IMR-90 (cell line): ENCODE measurements at regions not wholly inside any gene's neighbourhood (a gene's known extent, or its start where the extent isn't known, plus 50 kb on each side); places are given as distances from the start of the nearest gene placed in this dataset.

ENCODE experiments used
- ATAC-seq: fragments of 200-7000 bp; cut with Tn5 transposase; 2 replicates; pipeline ENCODE4 v1.9.1; 2020; ENCODE audit warnings: low read depth, mild to moderate bottlenecking, moderate library complexity
- BruUV-seq: library from RNA; stranded (reverse); fragments of 400-500 nt; replicated peaks from 2 replicates; lab custom pipeline; 2021; lab: Mats Ljungman, UMichigan
- CTCF ChIA-PET: fragments of 300-600 bp; formaldehyde crosslinking; extraction: SDS; loops from one replicate; lab custom pipeline; 2021; ENCODE audit warnings: antibody characterized with exemption; lab: Yijun Ruan, JAX
- POLR2A ChIA-PET: fragments of 300-600 bp; sonication (Branson Sonifier 250); formaldehyde crosslinking; loops from one replicate; lab custom pipeline; 2022; ENCODE audit warnings: antibody characterized with exemption; ENCODE audit not compliant: unreplicated experiment; lab: Charles Lee
- DNase-seq: peaks from one replicate; pipeline ENCODE4 v3.0.0; 2013
- H2AFZ ChIP-seq: replicated peaks from 2 replicates; pipeline ENCODE3; 2013; ENCODE audit warnings: low read length, mild to moderate bottlenecking; ENCODE audit not compliant: poor library complexity
- H2AK5ac ChIP-seq: 2 replicates; pipeline ENCODE4 v1.6.1; 2013; ENCODE audit warnings: low read depth, low read length, inconsistent platforms
- H2AK9ac ChIP-seq: replicated peaks from 2 replicates; pipeline ENCODE3; 2013; ENCODE audit warnings: mild to moderate bottlenecking, low read depth, low read length, moderate library complexity; ENCODE audit not compliant: poor library complexity
- H2BK120ac ChIP-seq: 2 replicates; pipeline ENCODE4 v1.6.1; 2013; ENCODE audit warnings: low read depth, low read length, inconsistent platforms
- H2BK15ac ChIP-seq: 3 replicates; pipeline ENCODE4 v1.6.1; 2013; ENCODE audit warnings: low read depth, low read length, inconsistent platforms
- H2BK20ac ChIP-seq: 2 replicates; pipeline ENCODE4 v1.6.1; 2013; ENCODE audit warnings: low read depth, mild to moderate bottlenecking, inconsistent platforms, low read length, moderate library complexity
- H2BK5ac ChIP-seq: 2 replicates; pipeline ENCODE4 v1.6.1; 2013; ENCODE audit warnings: mild to moderate bottlenecking, low read depth, low read length, inconsistent platforms; ENCODE audit not compliant: poor library complexity, severe bottlenecking
- H3K14ac ChIP-seq: replicated peaks from 2 replicates; pipeline ENCODE4 v1.6.1; 2013; ENCODE audit warnings: low read depth, low read length, inconsistent platforms
- H3K18ac ChIP-seq: 2 replicates; pipeline ENCODE4 v1.6.1; 2013; ENCODE audit warnings: low read depth, low read length, control low read depth
- H3K23ac ChIP-seq: 2 replicates; pipeline ENCODE4 v1.6.1; 2013; ENCODE audit warnings: low read depth, low read length, inconsistent platforms
- H3K27ac ChIP-seq: 2 replicates; pipeline ENCODE4 v1.5.1; 2013; ENCODE audit warnings: mild to moderate bottlenecking, control low read depth, low read length; ENCODE audit not compliant: insufficient read depth
- H3K27me3 ChIP-seq: 2 replicates; pipeline ENCODE4 v1.6.1; 2013; ENCODE audit warnings: low read length; ENCODE audit not compliant: control insufficient read depth, insufficient read depth
- H3K36me3 ChIP-seq: 2 replicates; pipeline ENCODE4 v1.6.1; 2013; ENCODE audit warnings: low read length, mixed read lengths; ENCODE audit not compliant: control insufficient read depth, insufficient read depth
- H3K4ac ChIP-seq: 2 replicates; pipeline ENCODE4 v1.6.1; 2013; ENCODE audit warnings: low read depth, low read length, inconsistent platforms
- H3K4me1 ChIP-seq: 2 replicates; pipeline ENCODE4 v1.6.1; 2013; ENCODE audit warnings: low read length, mixed read lengths; ENCODE audit not compliant: control insufficient read depth, insufficient read depth
- H3K4me2 ChIP-seq: 2 replicates; pipeline ENCODE4 v1.6.1; 2013; ENCODE audit warnings: low read depth, mild to moderate bottlenecking, control low read depth, low read length, moderate library complexity
- H3K4me3 ChIP-seq: 2 replicates; pipeline ENCODE4 v1.5.1; 2013; ENCODE audit warnings: low read depth, mild to moderate bottlenecking, control low read depth, low read length, moderate library complexity; ENCODE audit not compliant: insufficient read depth
- H3K56ac ChIP-seq: 2 replicates; pipeline ENCODE4 v1.6.1; 2013; ENCODE audit warnings: low read length, inconsistent platforms; ENCODE audit not compliant: insufficient read depth; ENCODE audit errors: extremely low read depth
- H3K79me1 ChIP-seq, 2 experiments: 2 replicates each; pipeline ENCODE4 v1.6.1; 2013; ENCODE audit warnings: low read length in 2 of 2, inconsistent platforms in 1 of 2, low read depth in 1 of 2
- H3K9ac ChIP-seq: 2 replicates; pipeline ENCODE4 v1.6.1; 2013; ENCODE audit warnings: low read depth, low read length, control low read depth
- H3K9me1 ChIP-seq: 2 replicates; pipeline ENCODE4 v1.6.1; 2013; ENCODE audit warnings: low read length, inconsistent platforms; ENCODE audit not compliant: insufficient read depth
- H3K9me3 ChIP-seq: 2 replicates; pipeline ENCODE4 v1.6.1; 2013; ENCODE audit warnings: low read length; ENCODE audit not compliant: control insufficient read depth, insufficient read depth
- H4K20me1 ChIP-seq: 2 replicates; pipeline ENCODE4 v1.6.1; 2013; ENCODE audit warnings: low read length, inconsistent platforms; ENCODE audit not compliant: insufficient read depth
- H4K5ac ChIP-seq: 2 replicates; pipeline ENCODE4 v1.6.1; 2013; ENCODE audit warnings: mild to moderate bottlenecking, low read depth, low read length, control low read depth
- H4K8ac ChIP-seq, 2 experiments: 2 replicates each; pipeline ENCODE4 v1.6.1; 2013; ENCODE audit warnings: low read depth in 2 of 2, low read length in 2 of 2, control low read depth in 1 of 2, inconsistent platforms in 1 of 2
- H4K91ac ChIP-seq: 2 replicates; pipeline ENCODE4 v1.6.1; 2013; ENCODE audit warnings: low read depth, low read length, inconsistent platforms; ENCODE audit not compliant: insufficient read depth
- BHLHE40 ChIP-seq: fragments of 150-350 bp; IDR thresholded peaks from 2 replicates; pipeline ENCODE4 v1.6.1; 2016; ENCODE audit warnings: mild to moderate bottlenecking, low read depth, low read length
- CEBPB ChIP-seq: IDR thresholded peaks from 2 replicates; pipeline ENCODE4 v1.6.1; 2012; ENCODE audit warnings: low read depth, low read length, improper control_type of control experiment
- CHD1 ChIP-seq: IDR thresholded peaks from 2 replicates; pipeline ENCODE4 v1.6.1; 2012; ENCODE audit warnings: low read depth, low read length, improper control_type of control experiment
- FOS ChIP-seq: fragments of 150-350 bp; IDR thresholded peaks from 2 replicates; pipeline ENCODE4 v1.6.1; 2016; ENCODE audit warnings: low read depth, low read length
- MAFK ChIP-seq: IDR thresholded peaks from 2 replicates; pipeline ENCODE4 v1.6.1; 2012; ENCODE audit warnings: low read depth, low read length, improper control_type of control experiment
- MAZ ChIP-seq: IDR thresholded peaks from 2 replicates; pipeline ENCODE4 v1.6.1; 2012; ENCODE audit warnings: low read depth, mild to moderate bottlenecking, low read length, improper control_type of control experiment, moderate library complexity, borderline replicate concordance
- MXI1 ChIP-seq: IDR thresholded peaks from 2 replicates; pipeline ENCODE4 v1.6.1; 2012; ENCODE audit warnings: low read depth, mild to moderate bottlenecking, low read length, moderate library complexity, borderline replicate concordance
- NFE2L2 ChIP-seq: fragments of 150-350 bp; IDR thresholded peaks from 2 replicates; pipeline ENCODE4 v1.6.1; 2016; ENCODE audit warnings: low read depth, mild to moderate bottlenecking, low read length
- POLR2A ChIP-seq: IDR thresholded peaks from 2 replicates; pipeline ENCODE4 v1.6.1; 2012; ENCODE audit warnings: mild to moderate bottlenecking, low read depth, low read length
- RAD21 ChIP-seq: IDR thresholded peaks from 2 replicates; pipeline ENCODE4 v1.6.1; 2012; ENCODE audit warnings: low read length, improper control_type of control experiment
- RCOR1 ChIP-seq: IDR thresholded peaks from 2 replicates; pipeline ENCODE4 v1.6.1; 2012; ENCODE audit warnings: mild to moderate bottlenecking, low read length, improper control_type of control experiment; ENCODE audit not compliant: insufficient replicate concordance
- RFX5 ChIP-seq: IDR thresholded peaks from 2 replicates; pipeline ENCODE4 v1.8.0; 2012; ENCODE audit warnings: low read depth, mild to moderate bottlenecking, low read length, moderate library complexity
- SMC3 ChIP-seq: fragments of 150-350 bp; IDR thresholded peaks from 2 replicates; pipeline ENCODE4 v1.6.1; 2016; ENCODE audit warnings: low read depth, mild to moderate bottlenecking, antibody characterized with exemption, low read length, moderate library complexity
- WGBS, 2 experiments: methylation state at CpG; one replicate each; pipeline versions ENCODE4 v1.1.5 to v1.1.7; 2013; ENCODE audit warnings: missing lambda C conversion rate in 2 of 2; ENCODE audit not compliant: insufficient read length in 1 of 2; ENCODE audit errors: extremely low coverage in 2 of 2; 5-methylcytosine and 5-hydroxymethylcytosine counted together
- dilution Hi-C: fragments of 300-500 bp; cut with HindIII; formaldehyde crosslinking; loops from one replicate; pipeline ENCODE4 v1.14.3; 2018; ENCODE audit warnings: low sequenced_read_pairs; ENCODE audit not compliant: unreplicated experiment
- in situ Hi-C: fragments of 300-500 bp; cut with MboI; formaldehyde crosslinking; loops from 3 replicates; pipeline ENCODE4 v1.14.3; 2019; ENCODE audit warnings: low sequenced_read_pairs, inconsistent platforms, mixed read lengths
- intact Hi-C: fragments of 100-400 bp; cut with micrococcal nuclease; formaldehyde crosslinking; loops from 2 replicates; pipeline ENCODE4 v1.10.0; 2022
- TF ChIP-seq, protein P1 (sequence below): fragments of 150-350 bp; IDR thresholded peaks from 2 replicates; pipeline ENCODE4 v1.6.1; 2017; ENCODE audit warnings: mild to moderate bottlenecking, antibody characterized with exemption, low read length, low read depth
- TF ChIP-seq, protein P2 (sequence below): conservative IDR thresholded peaks from 2 replicates; pipeline ENCODE4 v1.5.1; 2012; ENCODE audit warnings: mild to moderate bottlenecking, low read depth, low read length, improper control_type of control experiment
- TF ChIP-seq, protein P3 (sequence below): fragments of 150-350 bp; IDR thresholded peaks from 2 replicates; pipeline ENCODE4 v1.6.1; 2016; ENCODE audit warnings: low read depth, mild to moderate bottlenecking, low read length, moderate library complexity, borderline replicate concordance

DNA sequence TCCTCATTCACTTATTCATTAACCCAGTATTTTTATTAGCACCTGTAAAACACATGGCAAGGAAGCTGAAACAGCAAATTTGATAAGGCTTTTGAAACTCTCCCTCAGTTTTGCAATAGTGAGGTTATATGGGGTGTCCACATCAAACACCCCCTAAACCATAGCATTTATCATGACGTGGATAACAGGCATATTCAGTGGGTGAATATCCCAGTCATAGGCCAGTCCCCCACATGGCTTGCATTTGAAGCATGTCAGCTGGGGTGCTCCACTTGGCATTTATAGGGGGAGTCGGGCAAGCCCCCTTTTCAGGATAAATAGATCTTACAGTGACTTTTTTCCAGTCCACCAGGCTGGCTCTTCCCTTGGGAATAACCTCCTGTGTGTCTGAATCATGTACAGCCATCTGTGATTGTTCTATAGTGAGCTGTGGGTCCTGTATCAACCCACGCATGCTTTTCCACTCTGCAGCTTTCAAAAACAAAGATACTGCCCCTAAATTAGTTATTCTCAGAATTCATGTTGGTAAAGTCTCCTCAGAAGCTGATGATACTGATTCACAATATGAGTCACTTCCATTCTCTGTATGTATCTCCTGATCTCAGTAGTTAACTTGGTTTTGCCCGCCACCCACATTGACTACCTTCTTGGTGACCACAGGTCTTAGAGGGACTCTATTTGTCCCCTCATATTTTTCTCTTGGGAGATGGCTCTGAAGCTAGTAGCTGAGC is 84.4 kb upstream of the SPIN1 start:
- DNase-seq (peak; percentile 58), ATAC-seq (peak; percentile 44)
- Histone ChIP-seq H3K4me2 (peak overlapping the region; percentile 17; the same call in 1 of the 2 replicates), H3K27me3 (peaks cover 4% of the 10 kb centered on the region; the same call in 1 of the 2 replicates), H3K4ac (no peak overlapping the region), H4K8ac (no peak overlapping the region), H3K56ac (no peak overlapping the region), H4K20me1 (no peaks in the 10 kb centered on the region), H3K14ac (no peak overlapping the region), H2AK5ac (no peak overlapping the region), H3K18ac (no peak overlapping the region), H3K4me1 (peaks cover 3% of the 10 kb centered on the region; the same call in 1 of the 2 replicates), H2BK5ac (no peak overlapping the region), H3K27ac (no peak overlapping the region), H3K4me3 (no peak overlapping the region), H2AK9ac (no peak overlapping the region), H4K91ac (no peak overlapping the region), H3K9ac (no peak overlapping the region), H2BK15ac (no peak overlapping the region), H3K23ac (no peak overlapping the region), H3K36me3 (no peaks in the 10 kb centered on the region), H3K79me1 (no peaks in the 10 kb centered on the region), H4K5ac (no peak overlapping the region), H2BK20ac (no peak overlapping the region), H2BK120ac (no peak overlapping the region), H3K9me1 (no peaks in the 10 kb centered on the region), H2AFZ (no peak overlapping the region), H3K9me3 (no peaks in the 10 kb centered on the region)
- CTCF ChIA-PET, result no interaction called here
- no CpG with 5 or more reads among the region's 4 CpGs for WGBS, 2 experiments
- in situ Hi-C loops, result no loop called here
- TF ChIP-seq RAD21 (no peak), CHD1 (no peak), POLR2A (no peak), NFE2L2 (no peak), MAZ (no peak), MXI1 (no peak), RCOR1 (no peak), CEBPB (no peak), RFX5 (no peak), BHLHE40 (no peak), MAFK (no peak), SMC3 (no peak), FOS (no peak)
- TF ChIP-seq, protein P1, sequence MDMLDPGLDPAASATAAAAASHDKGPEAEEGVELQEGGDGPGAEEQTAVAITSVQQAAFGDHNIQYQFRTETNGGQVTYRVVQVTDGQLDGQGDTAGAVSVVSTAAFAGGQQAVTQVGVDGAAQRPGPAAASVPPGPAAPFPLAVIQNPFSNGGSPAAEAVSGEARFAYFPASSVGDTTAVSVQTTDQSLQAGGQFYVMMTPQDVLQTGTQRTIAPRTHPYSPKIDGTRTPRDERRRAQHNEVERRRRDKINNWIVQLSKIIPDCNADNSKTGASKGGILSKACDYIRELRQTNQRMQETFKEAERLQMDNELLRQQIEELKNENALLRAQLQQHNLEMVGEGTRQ, result no peak
- TF ChIP-seq, protein P2, sequence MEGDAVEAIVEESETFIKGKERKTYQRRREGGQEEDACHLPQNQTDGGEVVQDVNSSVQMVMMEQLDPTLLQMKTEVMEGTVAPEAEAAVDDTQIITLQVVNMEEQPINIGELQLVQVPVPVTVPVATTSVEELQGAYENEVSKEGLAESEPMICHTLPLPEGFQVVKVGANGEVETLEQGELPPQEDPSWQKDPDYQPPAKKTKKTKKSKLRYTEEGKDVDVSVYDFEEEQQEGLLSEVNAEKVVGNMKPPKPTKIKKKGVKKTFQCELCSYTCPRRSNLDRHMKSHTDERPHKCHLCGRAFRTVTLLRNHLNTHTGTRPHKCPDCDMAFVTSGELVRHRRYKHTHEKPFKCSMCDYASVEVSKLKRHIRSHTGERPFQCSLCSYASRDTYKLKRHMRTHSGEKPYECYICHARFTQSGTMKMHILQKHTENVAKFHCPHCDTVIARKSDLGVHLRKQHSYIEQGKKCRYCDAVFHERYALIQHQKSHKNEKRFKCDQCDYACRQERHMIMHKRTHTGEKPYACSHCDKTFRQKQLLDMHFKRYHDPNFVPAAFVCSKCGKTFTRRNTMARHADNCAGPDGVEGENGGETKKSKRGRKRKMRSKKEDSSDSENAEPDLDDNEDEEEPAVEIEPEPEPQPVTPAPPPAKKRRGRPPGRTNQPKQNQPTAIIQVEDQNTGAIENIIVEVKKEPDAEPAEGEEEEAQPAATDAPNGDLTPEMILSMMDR, result no peak
- TF ChIP-seq, protein P3, sequence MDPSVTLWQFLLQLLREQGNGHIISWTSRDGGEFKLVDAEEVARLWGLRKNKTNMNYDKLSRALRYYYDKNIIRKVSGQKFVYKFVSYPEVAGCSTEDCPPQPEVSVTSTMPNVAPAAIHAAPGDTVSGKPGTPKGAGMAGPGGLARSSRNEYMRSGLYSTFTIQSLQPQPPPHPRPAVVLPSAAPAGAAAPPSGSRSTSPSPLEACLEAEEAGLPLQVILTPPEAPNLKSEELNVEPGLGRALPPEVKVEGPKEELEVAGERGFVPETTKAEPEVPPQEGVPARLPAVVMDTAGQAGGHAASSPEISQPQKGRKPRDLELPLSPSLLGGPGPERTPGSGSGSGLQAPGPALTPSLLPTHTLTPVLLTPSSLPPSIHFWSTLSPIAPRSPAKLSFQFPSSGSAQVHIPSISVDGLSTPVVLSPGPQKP, result no peak
- dilution Hi-C loops, result no loop called here
- intact Hi-C loops, result no loop called here
- POLR2A ChIA-PET, result no interaction called here
- no TSS peak for BruUV-seq
